Right atrium auricular region (tissue), 2 donors: ENCODE measurements at regions not wholly inside any gene's neighbourhood (a gene's known extent, or its start where the extent isn't known, plus 50 kb on each side); places are given as distances from the start of the nearest gene placed in this dataset.

ENCODE experiments used
- DNase-seq: peaks from one replicate; pipeline ENCODE4 v3.0.0-alpha.2; 2019; ENCODE audit warnings: low spot score
- H3K27ac ChIP-seq, 2 donors: fragments of 200-600 bp; sonication (generic); 1 replicate in 1 of 2; 2 replicates in 1 of 2; pipeline ENCODE4 v1.5.1; 2016 to 2019
- H3K27me3 ChIP-seq, 2 donors: fragments of 200-600 bp; sonication (generic); one replicate each; pipeline versions ENCODE4 v1.5.1 to v1.6.0; 2017 to 2019
- H3K36me3 ChIP-seq: fragments of 200-600 bp; sonication (generic); one replicate; pipeline ENCODE4 v1.5.1; 2016
- H3K4me1 ChIP-seq, 2 donors: fragments of 200-600 bp; sonication (generic); one replicate each; pipeline versions ENCODE4 v1.5.1 to v1.6.0; 2017 to 2019
- H3K4me3 ChIP-seq, 2 donors: fragments of 200-600 bp; sonication (generic); 1 replicate in 1 of 2; 2 replicates in 1 of 2; pipeline ENCODE4 v1.5.1; 2017 to 2019; ENCODE audit warnings: mild to moderate bottlenecking in 1 of 2, moderate library complexity in 1 of 2
- H3K9me3 ChIP-seq, 2 donors: fragments of 200-600 bp; sonication (generic); one replicate each; pipeline ENCODE4 v1.5.1; 2019
- TF ChIP-seq, protein P1 (sequence below), 2 donors: fragments of 200-600 bp; sonication (generic); IDR thresholded peaks; one replicate each; pipeline ENCODE4 v1.5.1; 2019; ENCODE audit warnings: antibody characterized with exemption in 2 of 2

- no peak for DNase-seq
- Histone ChIP-seq H3K27ac (no peak overlapping the region), H3K27me3 (no peaks in the 10 kb centered on the region), H3K4me1 (no peaks in the 10 kb centered on the region), H3K9me3 (no peaks in the 10 kb centered on the region), H3K36me3 (no peaks in the 10 kb centered on the region), H3K4me3 (no peak overlapping the region)
- TF ChIP-seq, protein P1, sequence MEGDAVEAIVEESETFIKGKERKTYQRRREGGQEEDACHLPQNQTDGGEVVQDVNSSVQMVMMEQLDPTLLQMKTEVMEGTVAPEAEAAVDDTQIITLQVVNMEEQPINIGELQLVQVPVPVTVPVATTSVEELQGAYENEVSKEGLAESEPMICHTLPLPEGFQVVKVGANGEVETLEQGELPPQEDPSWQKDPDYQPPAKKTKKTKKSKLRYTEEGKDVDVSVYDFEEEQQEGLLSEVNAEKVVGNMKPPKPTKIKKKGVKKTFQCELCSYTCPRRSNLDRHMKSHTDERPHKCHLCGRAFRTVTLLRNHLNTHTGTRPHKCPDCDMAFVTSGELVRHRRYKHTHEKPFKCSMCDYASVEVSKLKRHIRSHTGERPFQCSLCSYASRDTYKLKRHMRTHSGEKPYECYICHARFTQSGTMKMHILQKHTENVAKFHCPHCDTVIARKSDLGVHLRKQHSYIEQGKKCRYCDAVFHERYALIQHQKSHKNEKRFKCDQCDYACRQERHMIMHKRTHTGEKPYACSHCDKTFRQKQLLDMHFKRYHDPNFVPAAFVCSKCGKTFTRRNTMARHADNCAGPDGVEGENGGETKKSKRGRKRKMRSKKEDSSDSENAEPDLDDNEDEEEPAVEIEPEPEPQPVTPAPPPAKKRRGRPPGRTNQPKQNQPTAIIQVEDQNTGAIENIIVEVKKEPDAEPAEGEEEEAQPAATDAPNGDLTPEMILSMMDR (IDR thresholded peaks at IDR 0.05): no peak
Observed at GRCh38 chr11:22555881-22556280, 69.7 kb downstream of the FANCF start.

DNA sequence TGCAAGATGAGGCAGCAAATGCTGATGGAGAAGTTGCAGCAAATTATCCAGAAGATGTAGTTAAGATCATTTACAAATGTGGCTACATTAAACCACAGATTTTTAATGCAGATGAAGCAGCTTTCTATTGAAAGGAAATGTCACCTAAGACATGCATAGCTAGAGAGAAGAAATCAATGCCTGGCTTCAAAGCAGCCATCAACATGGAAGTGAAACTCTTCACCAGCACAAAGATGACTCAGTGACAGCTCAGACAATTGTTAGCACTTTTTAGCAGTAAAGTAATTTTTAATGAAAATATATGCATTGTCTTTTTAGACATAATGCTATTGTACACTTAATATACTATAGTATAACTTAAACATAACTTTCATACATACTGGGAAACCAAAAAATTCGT, 71.4 kb downstream of the FANCF start:
- Histone ChIP-seq H3K9me3 (no peaks in the 10 kb centered on the region), H3K27me3 (no peaks in the 10 kb centered on the region), H3K36me3 (no peaks in the 10 kb centered on the region), H3K4me3 (no peak overlapping the region), H3K27ac (no peak overlapping the region), H3K4me1 (no peaks in the 10 kb centered on the region)
- TF ChIP-seq, protein P1 (IDR thresholded peaks at IDR 0.05): no peak
- no peak for DNase-seq

DNA sequence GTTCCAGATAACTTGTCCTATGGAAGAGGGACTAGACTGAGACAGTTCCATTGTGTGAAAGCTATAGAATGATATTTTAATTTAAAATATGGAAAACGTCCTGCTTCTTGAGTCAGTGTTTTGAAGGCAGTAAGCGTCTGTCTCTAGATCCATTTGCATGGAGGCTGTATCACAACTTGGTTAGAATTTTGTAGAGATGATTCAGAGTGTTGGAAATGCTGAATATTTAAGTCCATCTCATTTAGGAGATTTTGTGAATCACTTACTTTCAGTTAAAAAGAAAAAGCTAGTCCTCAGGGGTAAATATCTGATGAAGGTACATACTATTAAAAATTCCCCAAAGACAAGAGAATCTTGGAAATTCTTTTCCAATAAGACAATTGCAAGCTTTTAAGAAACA, 72.7 kb downstream of the FANCF start:
- H3K4me3 ChIP-seq: no peak overlapping the region
- no peak for DNase-seq
- H3K27ac ChIP-seq: no peak overlapping the region
- no peaks in the 10 kb centered on the region for H3K4me1 ChIP-seq
- H3K36me3 ChIP-seq: no peaks in the 10 kb centered on the region
- no peaks in the 10 kb centered on the region for H3K27me3 ChIP-seq
- TF ChIP-seq, protein P1 (IDR thresholded peaks at IDR 0.05): no peak
- H3K9me3 ChIP-seq: no peaks in the 10 kb centered on the region

DNA sequence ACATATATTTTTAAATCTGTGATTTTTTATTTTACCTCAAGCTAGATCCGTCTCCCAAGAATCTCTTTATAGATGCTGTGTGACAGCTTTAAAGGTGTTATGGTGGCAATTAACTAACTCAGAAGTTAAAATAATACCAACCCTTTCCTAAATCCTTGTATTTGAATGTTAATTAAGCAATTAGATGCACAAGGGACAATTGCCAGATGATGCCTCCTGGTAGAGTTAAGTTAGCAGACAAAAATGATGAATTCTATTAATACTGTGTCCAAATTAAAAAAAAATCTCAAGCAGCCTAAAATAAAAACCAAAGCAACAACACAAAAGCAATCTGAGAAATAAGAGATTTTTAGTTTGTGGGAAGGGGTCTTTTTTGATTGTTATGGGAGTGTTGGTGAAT, 78.9 kb downstream of the FANCF start:
- Histone ChIP-seq H3K4me3 (no peak overlapping the region), H3K9me3 (no peaks in the 10 kb centered on the region), H3K4me1 (no peaks in the 10 kb centered on the region), H3K36me3 (no peaks in the 10 kb centered on the region), H3K27ac (no peak overlapping the region), H3K27me3 (no peaks in the 10 kb centered on the region)
- TF ChIP-seq, protein P1 (IDR thresholded peaks at IDR 0.05): no peak
- no peak for DNase-seq

DNA sequence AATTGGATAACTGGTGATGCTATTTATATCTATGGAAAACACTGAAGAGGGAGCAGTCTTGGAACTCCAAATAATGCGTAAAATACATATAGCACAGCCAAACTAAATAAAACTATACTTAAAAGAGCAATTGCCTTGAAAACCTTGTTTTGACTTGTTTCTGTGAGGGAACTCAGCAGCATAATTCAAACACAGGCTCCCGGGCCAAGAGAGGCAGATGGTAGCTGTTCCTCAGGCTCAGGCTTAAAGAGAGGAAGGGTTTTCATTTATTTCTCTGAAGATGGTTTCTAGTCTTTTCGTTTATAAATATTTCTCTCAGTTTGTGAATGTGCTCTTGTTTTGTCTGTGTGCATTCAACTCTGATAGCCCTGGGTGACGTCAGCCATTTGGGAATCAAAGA, 82.4 kb downstream of the FANCF start:
- no peaks in the 10 kb centered on the region for H3K27me3 ChIP-seq
- TF ChIP-seq, protein P1 (IDR thresholded peaks at IDR 0.05): no peak
- no peaks in the 10 kb centered on the region for H3K4me1 ChIP-seq
- no peaks in the 10 kb centered on the region for H3K9me3 ChIP-seq
- H3K36me3 ChIP-seq: no peaks in the 10 kb centered on the region
- DNase-seq: no peak
- H3K4me3 ChIP-seq: no peak overlapping the region
- H3K27ac ChIP-seq: no peak overlapping the region

GRCh38 chr11:22539821-22540256, 85.8 kb downstream of the FANCF start:
- H3K4me3 ChIP-seq: no peak overlapping the region
- no peaks in the 10 kb centered on the region for H3K4me1 ChIP-seq
- TF ChIP-seq, protein P1 (IDR thresholded peaks at IDR 0.05): peak; percentile 16 to 47
- no peaks in the 10 kb centered on the region for H3K9me3 ChIP-seq
- H3K36me3 ChIP-seq: no peaks in the 10 kb centered on the region
- no peak overlapping the region for H3K27ac ChIP-seq
- no peaks in the 10 kb centered on the region for H3K27me3 ChIP-seq
- no peak for DNase-seq
